GM19239 (cell line): ENCODE measurements at regions not wholly inside any gene's neighbourhood (a gene's known extent, or its start where the extent isn't known, plus 50 kb on each side); places are given as distances from the start of the nearest gene placed in this dataset.
"Not testable (repeated sequence)": the region's sequence is repeated elsewhere in the genome, so short reads cannot be mapped to it uniquely, and the experiment has no call there.

Experiments used
- DNase-seq: peaks from one replicate; pipeline ENCODE4 v3.0.0; 2011; ENCODE audit warnings: low spot score; ENCODE audit not compliant: insufficient read length
- FAIRE-seq: peaks from 2 replicates; lab custom pipeline; 2011; peaks lifted over from hg19 to GRCh38; lab: Jason Lieb, UNC

DNA sequence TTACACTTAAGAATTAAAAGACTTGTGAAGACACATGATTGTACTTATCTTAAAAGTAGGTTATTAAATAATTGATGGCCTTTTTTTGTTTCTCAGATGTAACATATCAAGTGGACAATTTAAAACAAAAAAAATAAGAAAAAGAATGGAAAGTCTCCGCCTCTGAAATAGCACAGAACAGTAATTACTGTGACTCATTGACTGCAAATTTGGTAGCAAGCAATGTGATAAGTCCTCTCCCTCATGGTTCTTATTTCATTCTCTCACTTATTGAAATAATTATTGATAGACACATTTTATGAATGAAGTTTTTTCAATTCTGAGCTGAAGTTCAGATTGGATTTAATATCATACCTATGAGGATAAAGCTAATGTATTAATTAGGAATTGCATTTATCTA, 717.9 kb upstream of the LUZP2 start:
- FAIRE-seq, result no peak
- DNase-seq, result no peak

DNA sequence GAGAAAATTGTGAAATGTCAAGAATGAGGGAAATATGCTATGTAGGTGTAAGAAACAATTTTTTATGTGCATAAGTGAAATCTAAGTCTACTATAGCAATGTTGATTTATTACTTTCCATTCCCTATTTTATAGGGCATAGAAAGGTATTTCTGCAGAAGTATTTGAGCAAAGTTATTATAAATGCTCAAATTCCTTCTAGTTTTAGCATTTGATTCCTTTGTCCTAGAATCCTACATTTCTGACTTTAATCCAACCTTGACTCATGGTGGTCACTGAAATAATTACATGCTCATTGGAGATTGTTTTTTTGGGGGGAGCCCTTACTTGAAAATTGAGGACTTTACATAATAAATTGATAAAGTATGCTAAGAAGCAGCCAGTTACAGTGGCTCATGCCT, 716.6 kb upstream of the LUZP2 start:
- DNase-seq (no peak), FAIRE-seq (no peak)

DNA sequence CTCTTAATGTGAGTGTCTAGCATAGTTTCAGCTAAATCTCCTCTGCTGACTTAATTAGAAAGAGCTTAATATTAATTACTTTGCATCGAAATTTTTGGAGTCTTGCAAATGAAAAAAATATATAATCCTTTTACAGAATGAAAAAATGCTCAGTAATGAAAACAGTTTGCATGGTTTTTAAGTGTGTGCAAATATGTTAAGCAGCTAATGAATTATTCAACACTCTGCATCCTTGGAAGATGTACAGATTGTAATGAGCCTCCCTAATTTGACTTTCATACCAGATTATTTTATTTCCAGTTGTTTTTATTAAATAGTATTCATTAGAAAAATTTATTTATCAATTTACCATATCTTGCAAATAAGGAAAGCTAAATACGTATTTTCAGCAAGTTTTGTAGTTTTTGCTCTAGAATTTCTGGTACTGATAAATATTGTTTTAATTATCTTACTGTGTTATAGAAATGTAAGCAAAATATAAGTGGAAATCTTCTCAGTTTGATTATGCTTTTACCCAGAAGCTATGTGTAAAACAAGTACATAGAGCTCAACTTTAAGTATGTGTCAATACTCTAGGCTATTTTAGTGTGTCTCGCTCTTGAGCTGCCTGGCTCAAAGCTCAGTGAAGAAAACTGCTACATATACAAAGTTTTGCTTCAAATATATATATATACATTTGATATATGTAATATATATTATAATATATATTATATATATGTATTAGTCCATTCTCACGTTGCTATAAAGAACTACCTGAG, 714.9 kb upstream of the LUZP2 start:
- no peak for FAIRE-seq
- DNase-seq, result no peak

DNA sequence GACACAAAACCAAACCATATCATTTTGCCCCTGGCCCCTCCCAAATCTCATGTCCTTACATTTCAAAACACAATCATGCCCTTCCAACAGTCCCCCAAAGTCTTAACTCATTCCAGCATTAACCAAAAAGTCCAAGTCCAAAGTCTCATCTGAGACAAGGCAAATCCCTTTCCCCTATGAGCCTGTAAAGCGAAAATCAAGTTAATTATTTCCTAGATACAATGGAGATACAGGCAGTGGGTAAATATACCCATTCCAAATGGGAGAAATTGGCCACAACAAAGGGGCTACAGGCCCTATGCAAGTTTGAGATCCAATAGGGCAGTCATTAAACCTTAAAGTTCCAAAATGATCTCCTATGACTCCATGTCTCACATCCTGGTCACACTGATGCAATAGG, 709.9 kb upstream of the LUZP2 start:
- not testable (repeated sequence) for FAIRE-seq

DNA sequence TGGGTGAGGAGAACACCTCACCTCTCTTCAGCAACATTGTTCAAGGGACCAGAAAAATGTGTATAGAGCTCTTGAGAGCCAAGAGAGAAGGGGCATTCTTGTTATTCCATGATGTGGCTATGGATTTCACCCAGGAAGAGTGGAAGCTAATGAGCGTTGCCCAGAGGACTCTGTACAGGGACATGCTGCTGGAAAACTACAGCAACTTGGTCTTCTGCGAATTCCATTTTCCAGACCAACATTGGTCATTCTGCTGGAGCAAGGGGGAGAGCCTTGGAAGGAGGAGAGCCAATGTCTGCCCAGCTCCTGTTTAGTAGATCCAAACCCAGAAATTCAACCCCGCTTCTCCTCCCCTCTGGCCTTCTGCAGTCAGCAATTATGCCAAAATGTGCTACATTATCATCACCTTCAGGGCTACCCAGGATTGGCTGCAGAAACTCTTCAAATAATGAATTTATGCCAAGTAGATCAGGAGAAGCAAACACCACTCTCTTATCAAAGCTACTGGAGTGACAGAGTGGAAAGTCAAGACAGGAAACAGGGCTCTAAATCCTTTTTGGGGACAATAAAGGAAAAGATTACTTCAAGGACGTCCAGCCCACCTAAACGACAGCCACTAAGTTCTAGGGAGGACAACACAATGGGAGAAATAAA, 707.5 kb upstream of the LUZP2 start:
- FAIRE-seq (no peak), DNase-seq (no peak)

More for the DNA sequence above, 709.9 kb upstream of the LUZP2 start:
- DNase-seq, result not testable (repeated sequence)

DNA sequence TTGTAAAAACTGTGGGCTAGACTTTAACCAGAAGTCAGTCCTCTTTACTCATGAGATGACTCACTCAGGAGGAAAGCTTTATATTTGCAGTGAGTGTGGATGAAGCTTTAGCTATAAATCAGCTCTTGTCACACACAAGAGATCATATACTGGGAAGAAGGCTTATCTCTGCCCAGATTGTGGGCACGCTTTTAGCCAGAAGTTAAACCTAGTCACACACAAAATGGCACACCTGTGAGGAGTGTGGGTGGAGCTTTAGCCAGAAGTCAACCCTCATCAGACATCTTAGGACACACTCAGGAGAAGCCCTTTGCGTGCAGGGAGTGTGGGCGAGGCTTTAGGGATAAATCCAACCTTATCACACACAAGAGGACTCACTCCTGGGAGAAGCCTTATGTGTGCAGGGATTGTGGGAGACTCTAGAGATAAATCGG, 706.9 kb upstream of the LUZP2 start:
- DNase-seq, result no peak
- no peak for FAIRE-seq

DNA sequence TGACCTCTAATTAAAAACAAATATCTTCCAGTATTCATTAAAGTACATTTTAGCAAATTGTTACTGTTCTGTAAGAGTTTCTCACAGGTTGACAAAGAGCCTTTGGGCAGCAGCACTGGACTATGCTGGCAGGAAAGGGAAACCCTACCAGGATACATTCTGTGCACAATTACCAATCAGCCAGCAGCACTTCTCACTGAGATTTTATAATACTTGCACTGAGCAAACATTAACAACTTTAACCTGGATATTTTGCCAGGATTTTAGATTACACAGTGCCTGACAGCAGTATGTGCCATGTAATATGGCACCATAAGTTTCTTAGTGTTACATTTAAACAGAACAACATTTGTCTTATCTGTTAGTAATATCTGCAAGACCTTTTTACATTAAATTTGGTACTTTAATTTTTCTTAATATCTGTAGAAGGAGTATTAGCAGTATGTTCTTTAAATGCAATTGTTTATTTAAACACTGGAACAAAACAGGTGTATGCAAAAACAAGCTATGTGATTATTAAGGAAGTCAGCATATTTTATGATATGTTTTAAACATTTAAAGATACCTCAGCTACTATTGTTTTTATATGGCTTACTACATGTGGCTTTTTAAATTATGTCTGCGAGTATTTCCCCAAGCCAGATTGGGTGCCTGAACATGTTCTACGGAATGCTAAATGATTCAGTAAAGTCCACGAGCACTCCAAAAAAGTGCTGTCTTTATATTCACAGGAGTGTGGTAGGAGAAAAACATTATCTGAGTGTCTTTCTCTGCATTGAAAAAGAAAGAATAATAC, 699.0 kb upstream of the LUZP2 start:
- FAIRE-seq, result no peak
- DNase-seq, result no peak

DNA sequence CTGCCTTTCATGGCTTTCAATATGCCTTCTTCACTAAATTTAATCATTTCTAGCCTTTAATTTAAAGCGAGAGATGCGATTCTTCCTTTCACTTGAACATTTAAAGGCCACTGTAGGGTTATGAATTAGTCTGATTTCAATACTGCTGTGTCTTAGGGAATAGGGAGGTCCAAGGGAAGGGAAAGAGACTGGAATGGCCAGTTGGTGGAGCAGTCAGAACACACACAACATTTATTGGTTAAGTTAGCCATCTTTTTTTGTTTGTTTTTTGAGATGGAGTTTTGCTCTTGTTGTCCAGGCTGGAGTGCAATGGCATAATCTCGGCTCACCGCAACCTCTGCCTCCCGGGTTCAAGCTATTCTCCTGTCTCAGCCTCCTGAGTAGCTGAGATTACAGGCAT, 662.5 kb upstream of the LUZP2 start:
- not testable (repeated sequence) for DNase-seq, FAIRE-seq

DNA sequence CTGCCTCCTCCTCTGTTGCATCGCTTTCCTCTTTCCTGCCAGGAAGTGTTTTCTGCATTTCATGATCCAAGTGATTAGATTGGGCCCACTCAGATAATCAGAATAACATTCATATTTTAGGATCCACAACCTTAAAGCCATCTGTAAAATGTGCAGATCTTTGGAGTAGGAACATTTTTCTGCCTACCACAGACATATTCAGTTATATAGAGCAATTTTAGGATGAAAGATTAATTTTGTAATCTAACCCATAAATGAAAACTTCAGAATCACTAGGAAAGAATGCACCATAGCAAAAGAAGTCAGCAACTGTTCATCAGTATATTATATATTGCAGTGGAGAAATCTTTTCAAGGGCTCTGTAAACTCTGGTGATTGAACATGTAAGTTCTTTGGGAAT, 659.9 kb upstream of the LUZP2 start:
- DNase-seq (no peak), FAIRE-seq (no peak)

DNA sequence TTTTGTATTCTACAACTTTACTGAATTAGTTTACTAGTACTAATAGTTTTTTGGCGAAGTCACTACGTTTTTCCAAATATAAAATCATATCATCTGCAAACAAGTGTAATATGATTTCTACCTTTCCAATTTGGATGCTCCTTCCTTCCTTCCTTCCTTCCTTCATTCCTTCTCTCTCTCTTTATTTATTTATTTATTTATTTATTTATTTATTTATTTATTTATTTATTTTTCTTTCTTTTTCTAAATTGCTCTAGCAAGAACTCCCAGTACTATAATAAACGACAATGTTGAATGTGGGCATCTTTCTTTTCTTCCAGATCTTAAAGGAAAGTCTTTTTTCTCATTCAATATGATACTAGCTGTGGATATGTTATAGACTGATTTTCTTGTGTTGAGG, 656.0 kb upstream of the LUZP2 start:
- FAIRE-seq (no peak), DNase-seq (no peak)

DNA sequence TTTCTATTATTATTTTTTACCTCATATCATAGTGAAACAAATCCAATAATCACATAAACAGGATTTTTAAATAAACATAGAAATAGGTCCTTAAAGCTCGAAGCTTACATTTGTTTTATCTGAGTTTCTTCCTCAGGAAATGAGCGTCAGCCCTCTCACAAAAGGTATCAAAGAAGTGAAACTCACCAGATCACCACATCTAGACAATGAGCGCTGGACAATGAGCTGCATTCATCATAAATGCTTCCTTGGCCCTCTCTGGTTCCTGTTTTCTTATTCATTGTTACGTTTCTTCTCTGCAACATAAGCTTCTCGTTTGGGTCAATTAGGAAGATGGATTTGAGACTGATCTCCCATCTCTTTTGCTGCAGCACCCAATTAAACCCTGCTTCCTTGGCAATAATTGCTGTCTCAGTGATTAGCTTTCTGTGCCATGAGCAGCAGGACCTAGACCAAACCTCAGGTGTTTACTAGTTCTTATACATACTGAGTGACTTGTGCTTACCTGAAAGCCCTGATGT, 649.9 kb upstream of the LUZP2 start:
- FAIRE-seq, result no peak
- no peak for DNase-seq

DNA sequence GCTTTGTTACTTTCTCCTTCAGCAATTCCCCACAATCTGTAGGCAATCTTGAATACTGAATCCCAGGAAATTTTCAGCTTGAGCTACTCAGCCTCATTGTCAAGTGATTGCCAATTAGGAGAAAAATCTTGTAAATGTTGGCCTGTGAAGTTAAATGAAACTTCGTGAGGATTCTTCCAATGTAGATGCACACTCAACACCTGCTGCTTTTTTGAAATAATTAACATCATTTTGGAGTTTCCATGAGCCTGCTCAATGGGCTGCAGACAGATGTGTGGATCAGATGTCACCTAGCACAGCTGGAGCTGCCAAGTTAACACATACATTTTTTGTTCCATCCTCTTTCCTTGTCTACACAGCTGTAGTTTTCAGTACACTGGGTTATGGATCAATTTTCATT, 645.6 kb upstream of the LUZP2 start:
- DNase-seq, result no peak
- no peak for FAIRE-seq

DNA sequence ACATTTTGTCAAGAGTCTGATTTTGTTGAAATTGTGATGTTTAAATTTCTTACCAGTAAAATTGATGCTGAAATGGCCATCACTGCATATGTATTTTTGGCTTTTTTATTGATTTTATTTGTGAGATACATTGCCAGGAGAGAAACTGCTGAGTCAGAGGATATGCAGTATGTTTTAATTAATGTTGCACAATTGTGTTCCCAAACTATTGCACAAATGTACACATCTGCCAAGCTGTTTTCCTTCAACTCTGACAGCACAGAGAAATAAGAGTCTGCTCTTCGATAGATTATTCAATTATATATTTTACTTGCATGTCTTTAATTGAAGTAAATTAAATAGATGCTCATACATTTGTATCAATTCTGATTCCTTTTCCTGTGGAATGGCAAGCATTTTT, 640.2 kb upstream of the LUZP2 start:
- no peak for DNase-seq
- FAIRE-seq, result no peak

DNA sequence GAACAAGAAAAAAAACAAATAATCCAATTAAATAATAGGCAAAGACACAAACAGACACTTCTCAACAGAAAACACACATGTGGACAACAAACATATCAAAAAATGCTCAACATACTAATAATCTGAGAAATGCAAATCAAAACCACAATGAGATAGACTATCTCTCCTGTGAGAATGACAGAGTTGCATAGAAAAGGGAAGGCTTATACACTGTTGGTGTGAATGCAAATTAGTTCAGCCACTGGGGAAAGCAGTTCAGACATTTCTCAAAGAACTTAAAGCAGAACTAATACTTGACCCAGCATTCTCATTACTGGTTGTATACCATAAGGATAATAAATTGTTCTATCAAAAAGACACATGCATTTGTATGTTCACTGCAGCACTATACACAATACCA, 637.8 kb upstream of the LUZP2 start:
- no peak for FAIRE-seq

DNA sequence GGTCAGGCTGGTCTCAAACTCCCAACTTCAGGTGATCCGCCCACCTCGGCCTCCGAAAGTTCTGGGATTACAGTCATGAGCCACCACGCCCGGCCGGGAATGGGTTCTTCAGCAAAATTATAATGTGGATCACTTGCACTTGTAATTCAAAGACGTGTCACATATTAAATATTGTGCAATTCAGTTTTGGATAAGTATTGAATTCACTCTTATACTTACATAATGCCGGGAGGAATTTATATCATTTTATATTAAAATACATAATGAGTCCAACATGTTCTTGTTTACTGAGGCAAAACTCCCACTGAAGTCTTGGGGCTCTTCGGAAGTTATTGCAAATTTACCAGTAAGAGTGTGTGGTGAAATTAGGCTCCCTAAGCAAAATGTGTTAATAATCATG, 635.2 kb upstream of the LUZP2 start:
- DNase-seq, result no peak
- no peak for FAIRE-seq

More for the DNA sequence above, 637.8 kb upstream of the LUZP2 start:
- DNase-seq, result no peak

DNA sequence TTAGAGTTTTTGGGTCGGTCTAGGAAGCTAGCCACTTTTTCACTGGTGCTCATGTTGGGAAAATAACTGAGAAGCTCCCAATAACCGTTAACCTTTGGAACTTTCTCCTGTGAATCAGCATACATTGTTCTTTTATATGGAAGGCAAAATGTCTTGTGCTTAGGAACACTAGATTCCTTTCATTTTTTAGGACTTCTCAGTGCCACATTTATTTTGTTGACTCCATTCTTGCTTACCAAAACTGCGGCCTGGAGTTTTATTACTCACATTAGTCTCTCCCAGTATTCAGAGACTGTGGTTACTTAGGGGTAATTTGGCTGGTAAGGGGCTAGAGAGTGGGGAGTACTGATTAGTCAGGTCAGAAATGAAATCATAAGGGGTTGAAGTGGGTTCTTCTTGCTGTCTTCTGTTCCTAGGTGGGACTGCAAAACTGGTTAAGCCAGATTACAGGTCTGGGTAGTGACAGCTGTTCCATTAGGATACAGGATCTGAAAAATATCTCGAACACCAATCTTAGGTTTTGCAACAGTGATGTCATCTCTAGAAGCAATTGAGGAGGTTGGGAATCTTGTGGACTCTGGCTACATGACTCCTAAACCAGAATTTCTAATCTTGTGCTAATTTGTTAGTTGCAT, 631.4 kb upstream of the LUZP2 start:
- FAIRE-seq (no peak), DNase-seq (no peak)

DNA sequence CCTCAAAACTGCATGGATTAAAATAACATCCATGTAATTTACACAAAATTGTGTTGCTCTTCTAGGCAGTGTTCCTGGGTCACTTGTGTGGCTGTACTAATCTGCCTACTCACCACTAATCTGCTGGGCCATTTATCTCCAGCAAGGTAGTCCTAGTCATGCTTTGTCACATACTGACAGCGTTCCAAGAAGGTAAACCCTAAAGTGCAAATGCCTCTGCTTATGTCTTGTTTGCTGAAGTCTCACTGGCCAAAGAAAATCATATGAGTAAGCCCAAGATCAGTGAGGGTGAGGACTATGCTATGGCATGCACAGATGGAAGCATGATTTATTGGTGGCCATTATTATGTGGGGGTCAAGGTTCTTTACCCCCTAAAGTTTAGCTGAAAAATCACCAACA, 630.2 kb upstream of the LUZP2 start:
- no peak for DNase-seq
- FAIRE-seq, result no peak

DNA sequence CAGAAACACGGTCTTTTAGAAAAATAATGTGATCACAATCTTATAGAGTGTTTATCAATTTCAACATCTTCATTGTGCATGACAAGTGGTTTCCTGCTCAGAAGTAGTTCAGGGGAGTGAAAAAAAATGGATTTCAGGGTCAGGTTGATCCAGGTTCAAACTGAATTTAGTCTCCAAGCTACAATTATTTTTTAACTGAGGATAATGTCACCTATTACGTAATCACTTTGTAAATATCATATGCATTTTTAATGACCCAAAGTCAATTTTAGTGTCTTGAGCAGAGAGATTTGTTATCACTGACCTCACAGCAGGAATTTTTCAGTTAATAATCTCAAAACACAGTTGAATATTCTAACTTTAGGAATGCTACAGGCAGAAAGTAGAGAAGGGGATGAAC, 627.2 kb upstream of the LUZP2 start:
- no peak for FAIRE-seq
- no peak for DNase-seq

DNA sequence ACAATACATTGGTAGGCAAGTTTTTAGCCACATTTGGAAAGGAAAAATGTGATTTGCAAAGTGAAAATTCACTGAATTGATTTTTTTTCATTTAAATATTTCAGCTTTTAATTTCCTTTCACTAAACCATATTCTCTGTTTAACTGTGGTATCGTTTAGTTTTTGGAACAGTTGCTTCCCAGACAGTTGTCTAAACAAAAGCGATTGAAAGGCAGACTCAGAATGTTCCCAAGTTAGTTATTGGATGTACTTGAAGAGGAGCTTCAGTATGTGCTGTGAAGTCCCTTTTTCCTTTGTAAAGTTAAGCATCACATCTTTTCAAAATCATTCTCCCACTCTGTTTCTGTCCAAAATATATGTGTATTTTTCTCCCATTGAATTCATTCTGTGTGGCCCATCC, 623.4 kb upstream of the LUZP2 start:
- FAIRE-seq, result no peak
- no peak for DNase-seq

DNA sequence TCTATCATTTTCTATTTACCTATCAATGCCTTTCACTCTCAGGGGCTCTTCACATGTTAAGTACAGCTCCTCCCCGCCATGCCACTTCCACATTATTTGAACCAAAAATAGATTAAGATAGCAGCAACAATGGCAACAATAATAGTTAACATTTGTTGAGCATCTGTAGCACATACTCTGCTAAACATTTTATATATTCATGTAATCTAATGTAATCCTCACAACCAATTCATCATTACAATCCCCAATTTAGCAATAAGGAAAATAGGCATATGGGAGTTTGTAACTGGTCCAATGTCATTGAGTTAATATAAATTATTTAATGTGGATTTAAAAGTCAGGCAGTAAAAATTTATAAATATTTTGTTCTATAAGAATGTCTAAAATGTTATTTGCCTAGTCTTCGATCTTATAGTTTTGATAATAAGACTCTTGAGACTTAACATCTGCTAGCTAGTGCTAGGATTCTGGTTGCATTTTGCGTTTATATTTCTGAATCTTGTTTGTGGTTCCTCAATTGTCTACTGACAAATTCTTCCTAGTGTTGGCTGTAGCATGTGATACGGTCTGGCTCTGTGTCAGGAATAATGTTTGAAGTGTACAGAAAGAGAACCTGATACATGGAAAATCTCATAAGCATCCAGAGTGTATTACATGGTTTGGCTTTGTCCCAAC, 621.5 kb upstream of the LUZP2 start:
- FAIRE-seq (no peak), DNase-seq (no peak)
